ENCODE measurements at regions not wholly inside any gene's neighbourhood (a gene's known extent, or its start where the extent isn't known, plus 50 kb on each side); places are given as distances from the start of the nearest gene placed in this dataset.

DNA sequence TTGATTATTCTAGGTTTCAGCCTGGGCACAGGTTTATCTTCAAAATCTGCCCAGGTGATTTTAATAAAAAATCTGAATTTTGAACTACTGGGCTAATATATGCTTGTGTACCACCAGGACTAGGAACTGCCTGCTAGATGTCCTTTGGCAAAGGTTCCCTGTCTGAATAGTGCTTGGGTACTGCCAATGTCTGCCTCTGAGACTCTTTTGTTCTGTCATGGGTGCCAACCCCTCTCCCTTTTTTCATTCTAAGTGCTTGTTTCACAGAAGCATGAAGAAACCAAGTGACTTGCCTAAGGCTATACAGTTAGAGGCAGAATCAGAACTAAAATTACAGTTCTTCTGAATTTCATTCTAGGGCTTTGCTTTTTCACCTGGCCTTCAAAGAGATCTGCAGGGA lies 106.3 kb upstream of the CACHD1 start:
- Histone ChIP-seq H4K8ac (ENCODE audit: low read length) (no peak overlapping the region), H4K91ac (ENCODE audit: low read length) (no peak overlapping the region), H3K18ac (ENCODE audit: low read depth in 1 of 2, low read length in 2 of 2) (no peak overlapping the region), H3K4me3 (ENCODE audit: insufficient read depth in 1 of 2, low read depth in 1 of 2, low read length in 2 of 2) (no peak overlapping the region), H3K27ac (ENCODE audit: low read length, poor library complexity, severe bottlenecking) (no peak overlapping the region), H3K9me3 (ENCODE audit: control insufficient read depth, low read length) (no peaks in the 10 kb centered on the region), H2BK12ac (ENCODE audit: low read length in 2 of 2) (no peak overlapping the region), H3K23ac (ENCODE audit: low read length in 2 of 2) (no peak overlapping the region), H2AFZ (ENCODE audit: low read depth, low read length) (no peak overlapping the region), H2BK5ac (ENCODE audit: low read depth, low read length, poor library complexity, severe bottlenecking) (no peak overlapping the region), H3K14ac (ENCODE audit: low read length in 2 of 2) (no peak overlapping the region), H3K9ac (ENCODE audit: low read length) (no peak overlapping the region), H2AK5ac (ENCODE audit: low read length, severe bottlenecking) (no peak overlapping the region), H3K27me3 (ENCODE audit: control insufficient read depth in 1 of 2, insufficient read depth in 1 of 2, low read length in 2 of 2) (peaks cover 0 to 10% of the 10 kb centered on the region in 2 experiments), H3K79me1 (replicated peaks; ENCODE audit: low read length, poor library complexity, severe bottlenecking) (no peaks in the 10 kb centered on the region), H3K4ac (ENCODE audit: low read depth in 1 of 2, low read length in 2 of 2) (no peak overlapping the region), H3K4me1 (ENCODE audit: control insufficient read depth, insufficient read depth, low read depth, low read length) (no peaks in the 10 kb centered on the region), H2BK15ac (ENCODE audit: low read depth, poor library complexity, severe bottlenecking) (no peak overlapping the region), H3K4me2 (ENCODE audit: low read length, poor library complexity, severe bottlenecking) (no peak overlapping the region), H3K36me3 (ENCODE audit: control insufficient read depth in 1 of 2, insufficient read depth in 2 of 2, low read depth in 1 of 2, low read length in 2 of 2) (no peaks in the 10 kb centered on the region), H2BK120ac (ENCODE audit: low read depth, low read length) (no peak overlapping the region)
- no peak for DNase-seq

DNA sequence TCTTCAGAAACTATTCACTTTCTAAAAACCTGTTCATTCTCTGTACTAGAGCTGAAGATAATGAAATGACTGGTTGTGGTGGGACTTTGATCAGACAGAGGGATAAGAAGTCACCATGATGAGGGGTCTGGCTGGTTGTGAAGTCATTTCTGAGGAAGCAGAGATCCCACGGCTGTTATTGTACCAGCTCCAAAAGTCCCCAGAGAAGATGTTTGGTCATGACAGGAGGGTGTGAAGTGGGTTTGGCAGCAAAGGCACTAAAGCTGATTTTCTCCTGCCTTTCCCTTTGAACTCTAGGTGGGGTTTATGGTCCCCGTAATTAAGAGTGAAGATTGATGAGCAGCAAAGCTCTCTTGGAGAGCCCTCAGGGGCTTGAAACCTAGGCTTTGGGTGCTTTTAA lies 103.1 kb upstream of the CACHD1 start:
- no peaks in the 10 kb centered on the region for H3K79me1 ChIP-seq (replicated peaks; ENCODE audit: low read length, poor library complexity, severe bottlenecking)
- H3K36me3 ChIP-seq (ENCODE audit: control insufficient read depth in 1 of 2, insufficient read depth in 2 of 2, low read depth in 1 of 2, low read length in 2 of 2): no peaks in the 10 kb centered on the region
- H3K14ac ChIP-seq (ENCODE audit: low read length in 2 of 2): no peak overlapping the region
- H3K9me3 ChIP-seq (ENCODE audit: control insufficient read depth, low read length): no peaks in the 10 kb centered on the region
- 28% methylated on average over 2 of the region's 2 CpGs for WGBS
- no peak overlapping the region for H3K23ac ChIP-seq (ENCODE audit: low read length in 2 of 2)
- no peak overlapping the region for H2BK12ac ChIP-seq (ENCODE audit: low read length in 2 of 2)
- H3K4me2 ChIP-seq (ENCODE audit: low read length, poor library complexity, severe bottlenecking): no peak overlapping the region
- H2AFZ ChIP-seq (ENCODE audit: low read depth, low read length): no peak overlapping the region
- H3K27ac ChIP-seq (ENCODE audit: low read length, poor library complexity, severe bottlenecking): no peak overlapping the region
- no peak overlapping the region for H2BK15ac ChIP-seq (ENCODE audit: low read depth, poor library complexity, severe bottlenecking)
- peaks cover 0 to 10% of the 10 kb centered on the region in 2 experiments for H3K27me3 ChIP-seq (ENCODE audit: control insufficient read depth in 1 of 2, insufficient read depth in 1 of 2, low read length in 2 of 2)
- H3K4ac ChIP-seq (ENCODE audit: low read depth in 1 of 2, low read length in 2 of 2): no peak overlapping the region
- no peak overlapping the region for H2AK5ac ChIP-seq (ENCODE audit: low read length, severe bottlenecking)
- H2BK5ac ChIP-seq (ENCODE audit: low read depth, low read length, poor library complexity, severe bottlenecking): no peak overlapping the region
- no peak overlapping the region for H3K9ac ChIP-seq (ENCODE audit: low read length)
- no peak overlapping the region for H3K18ac ChIP-seq (ENCODE audit: low read depth in 1 of 2, low read length in 2 of 2)
- no peak overlapping the region for H2BK120ac ChIP-seq (ENCODE audit: low read depth, low read length)
- H4K91ac ChIP-seq (ENCODE audit: low read length): no peak overlapping the region
- H4K8ac ChIP-seq (ENCODE audit: low read length): no peak overlapping the region
- no peak for DNase-seq
- H3K4me1 ChIP-seq (ENCODE audit: control insufficient read depth, insufficient read depth, low read depth, low read length): no peaks in the 10 kb centered on the region
- no peak overlapping the region for H3K4me3 ChIP-seq (ENCODE audit: insufficient read depth in 1 of 2, low read depth in 1 of 2, low read length in 2 of 2)

DNA sequence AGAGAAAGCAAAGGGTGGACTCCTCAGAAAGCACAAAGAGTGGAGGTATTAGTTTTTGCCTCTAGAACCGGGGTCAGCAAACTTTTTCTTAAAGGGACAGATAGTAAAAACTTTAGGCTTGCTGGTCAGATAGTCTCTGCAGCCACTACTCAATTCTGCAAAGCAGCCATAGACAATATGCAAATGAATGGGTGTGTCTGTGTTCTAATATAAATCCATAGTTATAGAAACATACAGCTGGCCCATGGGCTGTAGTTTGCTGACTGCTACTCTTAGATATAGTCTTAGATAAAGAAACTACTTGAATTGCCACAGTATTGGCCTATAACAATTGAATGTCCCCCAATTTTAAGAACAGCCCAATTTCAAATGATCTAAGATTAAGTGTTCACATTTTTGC lies 101.6 kb upstream of the CACHD1 start:
- H2AK5ac ChIP-seq (ENCODE audit: low read length, severe bottlenecking): no peak overlapping the region
- H3K4ac ChIP-seq (ENCODE audit: low read depth in 1 of 2, low read length in 2 of 2): no peak overlapping the region
- H4K8ac ChIP-seq (ENCODE audit: low read length): no peak overlapping the region
- no peak overlapping the region for H3K14ac ChIP-seq (ENCODE audit: low read length in 2 of 2)
- peaks cover 0 to 10% of the 10 kb centered on the region in 2 experiments for H3K27me3 ChIP-seq (ENCODE audit: control insufficient read depth in 1 of 2, insufficient read depth in 1 of 2, low read length in 2 of 2)
- no peaks in the 10 kb centered on the region for H3K36me3 ChIP-seq (ENCODE audit: control insufficient read depth in 1 of 2, insufficient read depth in 2 of 2, low read depth in 1 of 2, low read length in 2 of 2)
- H3K9me3 ChIP-seq (ENCODE audit: control insufficient read depth, low read length): no peaks in the 10 kb centered on the region
- no peak overlapping the region for H2BK120ac ChIP-seq (ENCODE audit: low read depth, low read length)
- no peak overlapping the region for H2BK5ac ChIP-seq (ENCODE audit: low read depth, low read length, poor library complexity, severe bottlenecking)
- no peak overlapping the region for H3K18ac ChIP-seq (ENCODE audit: low read depth in 1 of 2, low read length in 2 of 2)
- no peak overlapping the region for H3K4me2 ChIP-seq (ENCODE audit: low read length, poor library complexity, severe bottlenecking)
- H3K27ac ChIP-seq (ENCODE audit: low read length, poor library complexity, severe bottlenecking): no peak overlapping the region
- no peak overlapping the region for H2BK15ac ChIP-seq (ENCODE audit: low read depth, poor library complexity, severe bottlenecking)
- H3K4me1 ChIP-seq (ENCODE audit: control insufficient read depth, insufficient read depth, low read depth, low read length): no peaks in the 10 kb centered on the region
- no peak overlapping the region for H3K23ac ChIP-seq (ENCODE audit: low read length in 2 of 2)
- H3K4me3 ChIP-seq (ENCODE audit: insufficient read depth in 1 of 2, low read depth in 1 of 2, low read length in 2 of 2): no peak overlapping the region
- H2BK12ac ChIP-seq (ENCODE audit: low read length in 2 of 2): no peak overlapping the region
- H3K79me1 ChIP-seq (replicated peaks; ENCODE audit: low read length, poor library complexity, severe bottlenecking): no peaks in the 10 kb centered on the region
- no peak overlapping the region for H3K9ac ChIP-seq (ENCODE audit: low read length)
- H2AFZ ChIP-seq (ENCODE audit: low read depth, low read length): no peak overlapping the region
- DNase-seq: no peak
- H4K91ac ChIP-seq (ENCODE audit: low read length): no peak overlapping the region
- 50% methylated on average over 1 of the region's 1 CpG for WGBS

DNA sequence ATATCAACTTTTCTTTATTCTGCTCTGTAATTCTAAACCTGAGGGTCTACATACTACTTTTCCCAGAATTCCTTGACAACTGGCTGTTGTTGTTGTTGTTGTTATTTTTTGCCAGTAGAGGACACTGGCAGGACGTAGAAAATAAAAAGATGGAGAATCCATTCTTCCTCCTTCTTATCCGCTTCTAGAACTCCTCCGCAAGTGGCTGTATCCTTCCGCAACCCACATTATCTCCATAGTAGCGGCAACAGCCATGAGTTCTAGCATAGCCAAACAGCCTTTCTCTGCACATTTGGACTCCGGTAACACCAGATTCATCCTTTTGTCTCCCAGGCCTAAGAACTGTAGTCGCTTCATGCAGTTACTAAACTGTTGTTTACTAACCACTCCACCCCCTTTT lies 91.1 kb upstream of the CACHD1 start:
- Histone ChIP-seq H2BK120ac (ENCODE audit: low read depth, low read length) (no peak overlapping the region), H3K4me3 (ENCODE audit: insufficient read depth in 1 of 2, low read depth in 1 of 2, low read length in 2 of 2) (no peak overlapping the region), H3K14ac (ENCODE audit: low read length in 2 of 2) (no peak overlapping the region), H3K23ac (ENCODE audit: low read length in 2 of 2) (no peak overlapping the region), H2AK5ac (ENCODE audit: low read length, severe bottlenecking) (no peak overlapping the region), H3K79me1 (replicated peaks; ENCODE audit: low read length, poor library complexity, severe bottlenecking) (no peaks in the 10 kb centered on the region), H2BK12ac (ENCODE audit: low read length in 2 of 2) (no peak overlapping the region), H3K4me2 (ENCODE audit: low read length, poor library complexity, severe bottlenecking) (no peak overlapping the region), H3K4ac (ENCODE audit: low read depth in 1 of 2, low read length in 2 of 2) (no peak overlapping the region), H3K27ac (ENCODE audit: low read length, poor library complexity, severe bottlenecking) (no peak overlapping the region), H2BK5ac (ENCODE audit: low read depth, low read length, poor library complexity, severe bottlenecking) (no peak overlapping the region), H4K91ac (ENCODE audit: low read length) (no peak overlapping the region), H3K18ac (ENCODE audit: low read depth in 1 of 2, low read length in 2 of 2) (no peak overlapping the region), H2AFZ (ENCODE audit: low read depth, low read length) (no peak overlapping the region), H3K9me3 (ENCODE audit: control insufficient read depth, low read length) (no peaks in the 10 kb centered on the region), H3K36me3 (ENCODE audit: control insufficient read depth in 1 of 2, insufficient read depth in 2 of 2, low read depth in 1 of 2, low read length in 2 of 2) (no peaks in the 10 kb centered on the region), H4K8ac (ENCODE audit: low read length) (no peak overlapping the region), H3K27me3 (ENCODE audit: control insufficient read depth in 1 of 2, insufficient read depth in 1 of 2, low read length in 2 of 2) (no peaks in the 10 kb centered on the region), H3K4me1 (ENCODE audit: control insufficient read depth, insufficient read depth, low read depth, low read length) (no peaks in the 10 kb centered on the region), H2BK15ac (ENCODE audit: low read depth, poor library complexity, severe bottlenecking) (no peak overlapping the region), H3K9ac (ENCODE audit: low read length) (no peak overlapping the region)
- WGBS: 75% methylated on average over 7 of the region's 7 CpGs
- DNase-seq: peak; percentile 9

All from mesenchymal stem cell (in vitro differentiated cells and primary cell).